ENCODE measurements at regions not wholly inside any gene's neighbourhood (a gene's known extent, or its start where the extent isn't known, plus 50 kb on each side); places are given as distances from the start of the nearest gene placed in this dataset.

DNA sequence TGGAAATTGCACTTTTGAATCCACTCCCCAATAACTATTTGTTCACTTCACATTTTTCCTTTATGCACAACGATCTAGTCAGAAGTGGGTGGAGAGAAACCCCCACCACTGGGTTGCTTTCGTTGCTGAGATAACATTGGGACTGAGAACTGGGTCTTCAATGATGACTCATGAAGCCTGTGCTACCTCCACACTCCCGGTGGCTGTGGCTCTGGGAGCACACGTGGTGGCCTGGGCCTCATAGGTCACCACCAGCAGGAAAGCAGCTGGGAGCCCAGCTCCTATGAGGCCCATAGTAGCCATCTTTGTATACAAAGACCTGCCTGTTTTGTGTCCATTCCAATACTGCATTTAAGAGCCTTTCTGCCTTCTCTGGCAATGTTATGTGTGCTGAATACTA lies 178.0 kb upstream of the SASH1 start:
- no peaks in the 10 kb centered on the region for H3K36me3 ChIP-seq (ENCODE audit: control insufficient read depth in 1 of 2, insufficient read depth in 2 of 2, low read length in 2 of 2)
- H3K27ac ChIP-seq (ENCODE audit: low read depth, low read length) = no peak overlapping the region
- H3K4me1 ChIP-seq (ENCODE audit: control insufficient read depth in 1 of 2, insufficient read depth in 2 of 2, low read length in 2 of 2) = no peaks in the 10 kb centered on the region
- no peaks in the 10 kb centered on the region for H3K9me3 ChIP-seq (ENCODE audit: control insufficient read depth in 1 of 2, low read length in 2 of 2)
- H3K27me3 ChIP-seq (ENCODE audit: control insufficient read depth in 1 of 2, insufficient read depth in 2 of 2, low read length in 2 of 2) = peaks cover 0 to 2% of the 10 kb centered on the region in 2 donors
- no peak overlapping the region for H3K4me3 ChIP-seq (ENCODE audit: low read depth in 1 of 2, low read length in 2 of 2)
- H3K9ac ChIP-seq (ENCODE audit: low read depth in 1 of 2, low read length in 2 of 2) = no peak overlapping the region

DNA sequence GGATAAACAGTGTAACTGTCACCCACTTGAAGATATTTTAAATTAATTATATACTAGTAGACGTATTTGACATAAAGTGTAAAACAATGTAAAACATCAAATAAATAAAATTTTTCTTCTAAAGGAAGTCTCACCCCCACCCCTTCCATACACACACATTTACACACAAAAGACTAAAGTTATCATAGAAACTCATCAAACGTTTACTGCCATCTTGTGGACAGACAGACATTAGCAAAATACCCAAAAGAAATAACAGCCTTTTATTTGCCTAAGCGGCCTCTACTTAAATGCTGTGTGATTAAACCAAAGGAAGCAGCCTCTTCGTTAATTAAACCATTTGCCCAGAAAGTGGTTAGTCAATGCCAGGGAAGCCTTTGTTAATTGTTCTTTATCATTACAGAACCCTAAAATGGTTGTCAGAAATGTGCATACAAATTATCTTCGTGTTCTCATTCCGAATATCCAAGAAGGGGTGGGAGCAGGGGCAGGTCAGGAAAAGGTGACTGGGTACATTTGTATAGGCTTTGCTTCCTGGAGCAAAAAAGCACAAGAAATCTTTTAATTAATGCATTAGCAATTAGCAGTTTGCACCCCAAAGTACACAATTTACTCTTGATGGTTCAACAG lies 176.2 kb upstream of the SASH1 start:
- Histone ChIP-seq H3K9me3 (ENCODE audit: control insufficient read depth in 1 of 2, low read length in 2 of 2) (no peaks in the 10 kb centered on the region), H3K27ac (ENCODE audit: low read depth, low read length) (no peak overlapping the region), H3K9ac (ENCODE audit: low read depth in 1 of 2, low read length in 2 of 2) (no peak overlapping the region), H3K36me3 (ENCODE audit: control insufficient read depth in 1 of 2, insufficient read depth in 2 of 2, low read length in 2 of 2) (no peaks in the 10 kb centered on the region), H3K4me3 (ENCODE audit: low read depth in 1 of 2, low read length in 2 of 2) (no peak overlapping the region), H3K4me1 (ENCODE audit: control insufficient read depth in 1 of 2, insufficient read depth in 2 of 2, low read length in 2 of 2) (no peaks in the 10 kb centered on the region), H3K27me3 (ENCODE audit: control insufficient read depth in 1 of 2, insufficient read depth in 2 of 2, low read length in 2 of 2) (peaks cover 0 to 2% of the 10 kb centered on the region in 2 donors)

DNA sequence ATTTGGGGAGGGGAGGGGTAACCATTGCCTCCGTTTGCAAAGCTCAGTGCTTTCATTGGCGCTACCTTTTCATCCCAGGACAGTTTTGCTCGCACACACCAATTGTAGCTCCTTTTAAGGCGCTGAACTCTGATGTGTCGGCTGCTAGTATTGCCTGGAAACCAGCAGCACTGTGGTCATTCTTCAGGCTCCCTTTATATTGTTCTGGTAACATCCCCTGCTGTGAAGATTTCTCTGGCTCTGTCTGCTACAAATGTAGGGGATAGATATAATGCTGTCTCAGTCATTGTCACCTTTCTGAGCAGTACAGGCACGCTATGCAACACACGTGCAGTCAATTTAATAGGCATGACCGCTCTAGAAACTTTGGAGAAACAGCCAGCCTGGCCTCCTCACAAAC lies 172.9 kb upstream of the SASH1 start:
- H3K4me1 ChIP-seq (ENCODE audit: control insufficient read depth in 1 of 2, insufficient read depth in 2 of 2, low read length in 2 of 2) = no peaks in the 10 kb centered on the region
- H3K9me3 ChIP-seq (ENCODE audit: control insufficient read depth in 1 of 2, low read length in 2 of 2) = no peaks in the 10 kb centered on the region
- H3K4me3 ChIP-seq (ENCODE audit: low read depth in 1 of 2, low read length in 2 of 2) = no peak overlapping the region
- H3K27me3 ChIP-seq (ENCODE audit: control insufficient read depth in 1 of 2, insufficient read depth in 2 of 2, low read length in 2 of 2) = no peaks in the 10 kb centered on the region
- H3K36me3 ChIP-seq (ENCODE audit: control insufficient read depth in 1 of 2, insufficient read depth in 2 of 2, low read length in 2 of 2) = no peaks in the 10 kb centered on the region
- H3K9ac ChIP-seq (ENCODE audit: low read depth in 1 of 2, low read length in 2 of 2) = no peak overlapping the region
- no peak overlapping the region for H3K27ac ChIP-seq (ENCODE audit: low read depth, low read length)

DNA sequence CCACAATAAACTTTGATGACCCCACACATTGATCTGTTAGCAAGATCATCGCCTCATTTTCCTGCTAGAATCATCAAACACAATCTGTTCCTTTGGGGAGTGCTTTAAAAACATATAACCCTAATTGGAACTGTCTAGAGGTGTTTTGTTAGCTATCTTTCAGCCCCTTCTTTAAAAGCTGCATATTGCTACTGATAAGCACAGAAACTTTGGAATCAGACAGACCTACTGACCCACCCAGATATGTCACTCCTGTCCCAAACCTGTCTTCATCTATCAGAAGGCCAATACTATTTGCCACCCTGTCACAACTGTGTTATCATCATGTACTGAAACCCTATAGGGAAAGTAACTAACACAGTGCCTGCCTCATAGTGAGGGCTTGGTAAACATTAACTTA lies 172.4 kb upstream of the SASH1 start:
- Histone ChIP-seq H3K4me3 (ENCODE audit: low read depth in 1 of 2, low read length in 2 of 2) (no peak overlapping the region), H3K36me3 (ENCODE audit: control insufficient read depth in 1 of 2, insufficient read depth in 2 of 2, low read length in 2 of 2) (no peaks in the 10 kb centered on the region), H3K9ac (ENCODE audit: low read depth in 1 of 2, low read length in 2 of 2) (no peak overlapping the region), H3K4me1 (ENCODE audit: control insufficient read depth in 1 of 2, insufficient read depth in 2 of 2, low read length in 2 of 2) (no peaks in the 10 kb centered on the region), H3K9me3 (ENCODE audit: control insufficient read depth in 1 of 2, low read length in 2 of 2) (no peaks in the 10 kb centered on the region), H3K27me3 (ENCODE audit: control insufficient read depth in 1 of 2, insufficient read depth in 2 of 2, low read length in 2 of 2) (no peaks in the 10 kb centered on the region), H3K27ac (ENCODE audit: low read depth, low read length) (no peak overlapping the region)

DNA sequence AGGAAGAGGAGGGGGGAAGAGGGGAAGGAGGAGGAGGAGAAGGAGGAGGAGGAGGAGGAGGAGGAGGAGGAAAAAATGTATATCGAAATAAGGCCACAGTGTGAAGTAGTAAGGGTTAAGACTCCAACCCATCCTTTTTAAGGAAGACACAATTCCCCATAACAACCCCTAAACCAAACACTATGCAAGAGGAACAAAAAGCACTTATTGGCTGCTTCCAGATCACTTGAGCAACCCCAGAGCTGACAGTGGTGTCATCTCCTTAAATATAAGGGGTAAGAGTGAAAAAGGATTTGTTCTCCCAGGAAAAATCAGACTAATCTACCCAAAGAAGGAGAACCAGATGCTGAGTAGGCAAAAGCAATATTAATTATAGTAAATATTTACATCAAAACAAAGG lies 169.1 kb upstream of the SASH1 start:
- Histone ChIP-seq H3K27ac (ENCODE audit: low read depth, low read length) (no peak overlapping the region), H3K9ac (ENCODE audit: low read depth in 1 of 2, low read length in 2 of 2) (no peak overlapping the region), H3K36me3 (ENCODE audit: control insufficient read depth in 1 of 2, insufficient read depth in 2 of 2, low read length in 2 of 2) (no peaks in the 10 kb centered on the region), H3K9me3 (ENCODE audit: control insufficient read depth in 1 of 2, low read length in 2 of 2) (no peaks in the 10 kb centered on the region), H3K4me1 (ENCODE audit: control insufficient read depth in 1 of 2, insufficient read depth in 2 of 2, low read length in 2 of 2) (no peaks in the 10 kb centered on the region), H3K4me3 (ENCODE audit: low read depth in 1 of 2, low read length in 2 of 2) (no peak overlapping the region), H3K27me3 (ENCODE audit: control insufficient read depth in 1 of 2, insufficient read depth in 2 of 2, low read length in 2 of 2) (no peaks in the 10 kb centered on the region)

DNA sequence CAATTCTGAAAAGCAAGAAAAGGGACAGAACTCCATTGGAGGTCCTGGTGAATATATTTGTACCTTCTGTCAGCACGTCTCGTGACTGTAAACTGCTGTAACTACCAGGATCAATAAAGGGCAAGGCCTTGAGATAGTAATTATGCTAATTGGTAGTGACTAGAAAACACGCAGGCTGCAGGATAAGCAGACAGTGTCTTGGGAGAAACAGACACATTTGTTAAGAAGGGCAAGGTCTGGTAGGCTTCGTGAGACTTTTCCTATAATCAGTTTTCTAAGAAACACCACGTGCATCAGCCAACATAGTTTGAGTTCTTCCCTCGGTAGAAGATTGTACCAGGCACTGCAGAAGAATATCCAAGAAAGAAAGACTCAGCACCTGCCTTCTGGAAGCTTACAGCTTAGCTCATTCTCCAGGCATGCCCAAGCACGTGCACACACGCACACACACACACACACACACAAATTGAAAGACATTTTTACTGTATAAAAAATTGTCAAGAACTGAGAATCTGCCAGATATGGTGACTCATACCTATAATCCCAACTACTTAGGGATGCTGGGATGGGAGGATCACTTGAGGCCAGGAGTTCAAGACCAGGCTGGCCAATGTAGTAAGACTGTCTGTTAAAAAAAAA lies 167.0 kb upstream of the SASH1 start:
- no peaks in the 10 kb centered on the region for H3K36me3 ChIP-seq (ENCODE audit: control insufficient read depth in 1 of 2, insufficient read depth in 2 of 2, low read length in 2 of 2)
- H3K4me3 ChIP-seq (ENCODE audit: low read depth in 1 of 2, low read length in 2 of 2) = no peak overlapping the region
- H3K27ac ChIP-seq (ENCODE audit: low read depth, low read length) = no peak overlapping the region
- no peaks in the 10 kb centered on the region for H3K9me3 ChIP-seq (ENCODE audit: control insufficient read depth in 1 of 2, low read length in 2 of 2)
- no peaks in the 10 kb centered on the region for H3K4me1 ChIP-seq (ENCODE audit: control insufficient read depth in 1 of 2, insufficient read depth in 2 of 2, low read length in 2 of 2)
- H3K9ac ChIP-seq (ENCODE audit: low read depth in 1 of 2, low read length in 2 of 2) = no peak overlapping the region
- no peaks in the 10 kb centered on the region for H3K27me3 ChIP-seq (ENCODE audit: control insufficient read depth in 1 of 2, insufficient read depth in 2 of 2, low read length in 2 of 2)

DNA sequence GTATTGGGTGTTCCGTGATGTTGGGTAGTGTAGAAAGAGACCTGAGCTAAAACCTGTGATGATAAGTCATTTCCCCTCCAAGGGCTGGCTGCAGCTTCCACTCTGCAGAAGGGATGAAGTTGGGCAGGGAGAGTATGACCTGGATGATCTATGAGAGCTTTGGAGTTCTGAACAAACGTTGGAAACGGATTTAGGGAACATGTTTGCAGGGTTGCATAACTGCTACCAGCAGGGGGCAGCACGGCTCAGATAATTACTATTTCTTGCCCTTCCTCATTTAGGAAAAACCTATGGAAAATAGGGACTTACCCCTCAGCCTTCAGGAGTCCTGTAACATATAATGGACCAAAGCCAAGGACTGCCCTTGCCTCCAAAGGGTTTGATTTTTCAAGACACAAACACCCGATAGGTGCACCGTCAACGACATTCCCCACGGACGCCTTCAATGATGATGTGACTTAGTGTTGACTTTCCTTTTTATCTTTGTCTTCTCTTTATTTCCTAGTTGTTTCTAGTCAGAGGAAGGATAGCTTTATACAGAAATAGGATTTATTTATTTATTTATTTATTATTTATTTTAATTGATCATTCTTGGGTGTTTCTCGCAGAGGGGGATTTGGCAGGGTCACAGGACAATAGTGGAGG lies 164.9 kb upstream of the SASH1 start:
- Histone ChIP-seq H3K9ac (ENCODE audit: low read depth in 1 of 2, low read length in 2 of 2) (no peak overlapping the region), H3K9me3 (ENCODE audit: control insufficient read depth in 1 of 2, low read length in 2 of 2) (no peaks in the 10 kb centered on the region), H3K27me3 (ENCODE audit: control insufficient read depth in 1 of 2, insufficient read depth in 2 of 2, low read length in 2 of 2) (no peaks in the 10 kb centered on the region), H3K4me3 (ENCODE audit: low read depth in 1 of 2, low read length in 2 of 2) (no peak overlapping the region), H3K27ac (ENCODE audit: low read depth, low read length) (no peak overlapping the region), H3K4me1 (ENCODE audit: control insufficient read depth in 1 of 2, insufficient read depth in 2 of 2, low read length in 2 of 2) (no peaks in the 10 kb centered on the region), H3K36me3 (ENCODE audit: control insufficient read depth in 1 of 2, insufficient read depth in 2 of 2, low read length in 2 of 2) (no peaks in the 10 kb centered on the region)

DNA sequence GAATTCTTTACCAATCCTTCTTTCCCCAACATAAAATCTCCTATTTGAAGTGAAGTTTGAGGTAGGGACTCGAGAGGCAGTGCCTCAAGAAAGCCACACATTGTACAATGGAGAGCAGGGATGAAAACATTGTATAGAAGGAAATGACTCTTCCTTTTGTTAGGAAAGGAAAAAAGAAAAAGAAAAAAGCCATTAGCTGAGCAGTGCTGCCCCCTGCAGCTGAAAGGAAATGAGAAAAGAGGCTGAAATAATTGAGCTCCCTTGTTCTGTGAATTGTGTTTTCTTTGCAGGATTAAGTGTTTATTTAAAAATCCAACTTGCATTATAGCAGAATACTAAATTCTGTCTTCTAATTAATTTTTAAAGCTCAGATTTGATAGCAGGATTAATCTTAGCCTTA lies 162.9 kb upstream of the SASH1 start:
- Histone ChIP-seq H3K27me3 (ENCODE audit: control insufficient read depth in 1 of 2, insufficient read depth in 2 of 2, low read length in 2 of 2) (no peaks in the 10 kb centered on the region), H3K27ac (ENCODE audit: low read depth, low read length) (no peak overlapping the region), H3K9me3 (ENCODE audit: control insufficient read depth in 1 of 2, low read length in 2 of 2) (no peaks in the 10 kb centered on the region), H3K4me1 (ENCODE audit: control insufficient read depth in 1 of 2, insufficient read depth in 2 of 2, low read length in 2 of 2) (no peaks in the 10 kb centered on the region), H3K4me3 (ENCODE audit: low read depth in 1 of 2, low read length in 2 of 2) (no peak overlapping the region), H3K36me3 (ENCODE audit: control insufficient read depth in 1 of 2, insufficient read depth in 2 of 2, low read length in 2 of 2) (no peaks in the 10 kb centered on the region), H3K9ac (ENCODE audit: low read depth in 1 of 2, low read length in 2 of 2) (no peak overlapping the region)

DNA sequence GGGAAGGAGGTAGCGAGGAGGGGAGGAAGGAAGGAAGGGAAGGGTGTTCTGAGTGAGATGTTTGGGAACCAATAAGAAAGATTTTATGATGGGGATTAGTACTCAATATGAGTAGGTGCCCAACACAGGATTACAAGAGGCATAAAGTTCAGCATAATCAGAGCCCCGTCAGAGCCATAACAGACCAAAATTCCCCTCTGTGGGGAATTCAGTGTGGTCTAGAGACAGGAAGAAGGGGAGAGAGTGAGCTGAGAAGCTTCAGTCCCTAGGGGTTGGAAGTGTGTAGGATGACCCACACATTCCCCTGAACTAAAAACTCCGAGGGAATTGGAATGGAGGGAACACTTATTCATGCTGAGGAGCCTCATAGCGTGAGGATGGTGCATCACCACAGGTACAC lies 160.3 kb upstream of the SASH1 start:
- Histone ChIP-seq H3K4me1 (ENCODE audit: control insufficient read depth in 1 of 2, insufficient read depth in 2 of 2, low read length in 2 of 2) (peaks cover 2 to 5% of the 10 kb centered on the region in 2 donors), H3K27me3 (ENCODE audit: control insufficient read depth in 1 of 2, insufficient read depth in 2 of 2, low read length in 2 of 2) (no peaks in the 10 kb centered on the region), H3K9me3 (ENCODE audit: control insufficient read depth in 1 of 2, low read length in 2 of 2) (no peaks in the 10 kb centered on the region), H3K36me3 (ENCODE audit: control insufficient read depth in 1 of 2, insufficient read depth in 2 of 2, low read length in 2 of 2) (no peaks in the 10 kb centered on the region), H3K4me3 (ENCODE audit: low read depth in 1 of 2, low read length in 2 of 2) (no peak overlapping the region), H3K9ac (ENCODE audit: low read depth in 1 of 2, low read length in 2 of 2) (no peak overlapping the region), H3K27ac (ENCODE audit: low read depth, low read length) (no peak overlapping the region)

DNA sequence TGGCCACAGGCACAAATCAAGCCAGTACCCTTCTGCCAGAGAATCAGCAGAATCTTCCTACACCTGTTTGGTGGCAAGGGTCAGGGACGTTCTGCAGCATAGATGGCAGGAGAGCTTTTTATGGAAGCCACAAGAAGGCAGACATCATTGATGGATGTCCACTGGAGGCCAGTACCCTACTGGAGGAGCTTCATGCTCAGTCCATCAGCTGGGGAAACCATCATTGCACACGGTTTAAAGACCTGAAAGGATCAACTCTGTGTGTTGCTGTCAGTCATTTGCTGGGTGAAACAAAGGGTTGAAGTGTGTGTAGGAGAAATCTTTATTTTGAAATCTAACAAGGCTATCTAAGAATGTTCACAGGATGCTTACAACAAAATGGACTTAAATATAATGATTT lies 158.9 kb upstream of the SASH1 start:
- no peak overlapping the region for H3K4me3 ChIP-seq (ENCODE audit: low read depth in 1 of 2, low read length in 2 of 2)
- no peak overlapping the region for H3K27ac ChIP-seq (ENCODE audit: low read depth, low read length)
- H3K9me3 ChIP-seq (ENCODE audit: control insufficient read depth in 1 of 2, low read length in 2 of 2) = no peaks in the 10 kb centered on the region
- no peak overlapping the region for H3K9ac ChIP-seq (ENCODE audit: low read depth in 1 of 2, low read length in 2 of 2)
- no peaks in the 10 kb centered on the region for H3K27me3 ChIP-seq (ENCODE audit: control insufficient read depth in 1 of 2, insufficient read depth in 2 of 2, low read length in 2 of 2)
- H3K4me1 ChIP-seq (ENCODE audit: control insufficient read depth in 1 of 2, insufficient read depth in 2 of 2, low read length in 2 of 2) = peaks cover 15% of the 10 kb centered on the region in 2 donors
- H3K36me3 ChIP-seq (ENCODE audit: control insufficient read depth in 1 of 2, insufficient read depth in 2 of 2, low read length in 2 of 2) = no peaks in the 10 kb centered on the region

Measured in duodenal mucosa (tissue), 2 donors.